ENCODE measurements at regions not wholly inside any gene's neighbourhood (a gene's known extent, or its start where the extent isn't known, plus 50 kb on each side); places are given as distances from the start of the nearest gene placed in this dataset.

GRCh38 chr2:176637486-176638166, 368.4 kb downstream of the MTX2 start (continued):
- TF ChIP-seq ZNF221 (tag by site-specific recombination; IDR thresholded peaks at IDR 0.05; ENCODE audit: borderline replicate concordance) (no peak), ZNF324 (tag by site-specific recombination; IDR thresholded peaks at IDR 0.05) (no peak), PATZ1 (tag by site-specific recombination; IDR thresholded peaks at IDR 0.05) (peak; percentile 21; the same call in 1 of the 2 replicates), KLF9 (tag by site-specific recombination; IDR thresholded peaks at IDR 0.05; ENCODE audit: low read depth) (peak; percentile 51), ZBTB26 (tag by site-specific recombination; optimal IDR thresholded peaks at IDR 0.05) (peak; percentile 80), SP3 (tag by site-specific recombination; IDR thresholded peaks at IDR 0.05) (peak; percentile 44; the same call in 1 of the 2 replicates), ZNF837 (tag by site-specific recombination; IDR thresholded peaks at IDR 0.05) (no peak), ZNF335 (tag by site-specific recombination; conservative IDR thresholded peaks at IDR 0.05) (peak; percentile 65; the same call in 1 of the 2 replicates), ZBTB20 (tag by site-specific recombination; IDR thresholded peaks at IDR 0.05) (peak; percentile 90), ZSCAN5A (tag by site-specific recombination; IDR thresholded peaks at IDR 0.05) (peak; percentile 48; the same call in 1 of the 2 replicates), ZNF580 (tag by site-specific recombination; IDR thresholded peaks at IDR 0.05) (no peak), ZNF10 (tag by site-specific recombination; IDR thresholded peaks at IDR 0.05) (no peak), KLF1 (tag by site-specific recombination; IDR thresholded peaks at IDR 0.05) (0 out of 2 replicates have a peak, but pooled peaks have one; percentile 34), EGR2 (tag by site-specific recombination; IDR thresholded peaks at IDR 0.05; ENCODE audit: low read depth) (peak; percentile 91), KLF16 (tag by site-specific recombination; IDR thresholded peaks at IDR 0.05) (0 out of 2 replicates have a peak, but pooled peaks have one; percentile 45), ZNF140 (tag by site-specific recombination; IDR thresholded peaks at IDR 0.05) (no peak), ZNF521 (tag by site-specific recombination; IDR thresholded peaks at IDR 0.05) (no peak)

GRCh38 chr2:176638167-176639015, 369.1 kb downstream of the MTX2 start:
- H3K9me3 ChIP-seq (ENCODE audit: control insufficient read depth, insufficient read depth, low read depth, low read length): no peaks in the 10 kb centered on the region
- ChIA-PET POLR2A (interaction anchor here (0.5 to 1.6 kb wide), 3 partner anchors 84 to 498 kb away, joined by 3 to 6 read pairs (median 3); no protein-coding TSS in a partner anchor), CTCF (interaction anchor here (0.5 to 7.1 kb wide), 26 partner anchors 9 to 783 kb away, joined by 3 to 60 read pairs (median 4); no protein-coding TSS in a partner anchor)
- H3K36me3 ChIP-seq (ENCODE audit: control insufficient read depth in 2 of 2, insufficient read depth in 1 of 2, low read length in 2 of 2): no peaks in the 10 kb centered on the region
- H3K27ac ChIP-seq (ENCODE audit: extremely low read depth, low read depth, low read length): peak overlapping the region; percentile 94
- H3K4me1 ChIP-seq (ENCODE audit: control insufficient read depth, insufficient read depth, low read length): 0 out of 2 replicates have a peak, but pooled peaks cover 2% of the 10 kb centered on the region
- peak overlapping the region; percentile 69 for H3K4me3 ChIP-seq (ENCODE audit: low read depth, low read length)
- peak; percentile 60 for TF ChIP-seq ZNF654 (tag by site-specific recombination; IDR thresholded peaks at IDR 0.05; ENCODE audit: low read depth)
- peak; percentile 55 for TF ChIP-seq MZF1 (tag by site-specific recombination; IDR thresholded peaks at IDR 0.05; ENCODE audit: borderline replicate concordance)
- 0 out of 2 replicates have a peak, but pooled peaks have one; percentile 31 for TF ChIP-seq PRDM4 (tag by site-specific recombination; IDR thresholded peaks at IDR 0.05)
- peak; percentile 64; the same call in 1 of the 2 replicates for TF ChIP-seq ZNF580 (tag by site-specific recombination; IDR thresholded peaks at IDR 0.05)
- peak; percentile 55; the same call in 1 of the 2 replicates for TF ChIP-seq ZEB2 (tag by site-specific recombination; IDR thresholded peaks at IDR 0.05)
- peak; percentile 53 for TF ChIP-seq ZNF366 (tag by site-specific recombination; conservative IDR thresholded peaks at IDR 0.05)
- no peak for TF ChIP-seq ZBTB21 (tag by site-specific recombination; IDR thresholded peaks at IDR 0.05)
- no peak for TF ChIP-seq ZNF555 (tag by site-specific recombination; conservative IDR thresholded peaks at IDR 0.05)
- no peak for TF ChIP-seq ZNF274 (IDR thresholded peaks at IDR 0.05; ENCODE audit: low read length)
- no peak for TF ChIP-seq ZNF274 (tag by site-specific recombination; IDR thresholded peaks at IDR 0.05; ENCODE audit: borderline replicate concordance)
- no peak for TF ChIP-seq ZNF37A (tag by site-specific recombination; IDR thresholded peaks at IDR 0.05)
